Activated CD4-positive, alpha-beta T cell treated with anti-CD3 and anti-CD28 coated beads, Interleukin-2, amount 10 ng/mL, durations not matched to agents 7 days and 5 days (primary cell): ENCODE measurements at regions not wholly inside any gene's neighbourhood (a gene's known extent, or its start where the extent isn't known, plus 50 kb on each side); places are given as distances from the start of the nearest gene placed in this dataset.
A peak's percentile ranks its signal among the peaks of the same experiment; 100 is the strongest.

Experiments used
- CTCF ChIA-PET: fragments of 350-600 bp; sonication (Branson Sonifier 250); formaldehyde crosslinking; loops from one replicate; lab custom pipeline; 2021; ENCODE audit warnings: antibody characterized with exemption; lab: Charles Lee
- POLR2A ChIA-PET: fragments of 350-600 bp; sonication (Branson Sonifier 250); formaldehyde crosslinking; loops from one replicate; lab custom pipeline; 2021; ENCODE audit warnings: antibody characterized with exemption; lab: Charles Lee
- DNase-seq: peaks from one replicate; pipeline ENCODE4 v3.0.0-alpha.2; 2020
- H3K27ac Mint-ChIP-seq: one replicate; pipeline ENCODE4 v1.8.0; 2021; ENCODE audit warnings: mild to moderate bottlenecking, moderate library complexity, mixed read lengths
- H3K27me3 Mint-ChIP-seq: one replicate; pipeline ENCODE4 v1.8.0; 2021; ENCODE audit warnings: mixed read lengths
- H3K36me3 Mint-ChIP-seq: one replicate; pipeline ENCODE4 v1.8.0; 2021; ENCODE audit warnings: low read depth, mixed read lengths
- H3K4me1 Mint-ChIP-seq: one replicate; pipeline ENCODE4 v1.8.0; 2021; ENCODE audit warnings: mixed read lengths
- H3K4me3 Mint-ChIP-seq: one replicate; pipeline ENCODE4 v1.8.0; 2021; ENCODE audit warnings: mild to moderate bottlenecking, moderate library complexity, mixed read lengths
- H3K9me3 Mint-ChIP-seq: one replicate; pipeline ENCODE4 v1.8.0; 2021; ENCODE audit warnings: mixed read lengths

GRCh38 chr10:43793704-43794103 lies 145.0 kb upstream of the ZNF32 start:
- no peak overlapping the region for H3K27ac Mint-ChIP-seq
- H3K9me3 Mint-ChIP-seq, result no peaks in the 10 kb centered on the region
- CTCF ChIA-PET, result interaction anchor here (0.5 kb wide), 1 partner anchor 1479 kb away, joined by 3 read pairs; no protein-coding TSS in a partner anchor
- no peak for DNase-seq
- H3K4me3 Mint-ChIP-seq, result no peak overlapping the region
- H3K36me3 Mint-ChIP-seq, result no peaks in the 10 kb centered on the region
- H3K27me3 Mint-ChIP-seq, result peaks cover 13% of the 10 kb centered on the region
- peaks cover 2% of the 10 kb centered on the region for H3K4me1 Mint-ChIP-seq
- POLR2A ChIA-PET, result no interaction called here

- CTCF ChIA-PET, result no interaction called here
- DNase-seq, result no peak
- H3K27ac Mint-ChIP-seq, result no peak overlapping the region
- H3K4me3 Mint-ChIP-seq, result no peak overlapping the region
- no peaks in the 10 kb centered on the region for H3K9me3 Mint-ChIP-seq
- H3K27me3 Mint-ChIP-seq, result peaks cover 8% of the 10 kb centered on the region
- H3K4me1 Mint-ChIP-seq, result peaks cover 2% of the 10 kb centered on the region
- H3K36me3 Mint-ChIP-seq, result no peaks in the 10 kb centered on the region
- POLR2A ChIA-PET, result no interaction called here
Observed at GRCh38 chr10:43790147-43790546, 141.5 kb upstream of the ZNF32 start.

GRCh38 chr10:43785252-43785651 lies 136.6 kb upstream of the ZNF32 start:
- POLR2A ChIA-PET, result no interaction called here

GRCh38 chr10:43782814-43783213 lies 134.1 kb upstream of the ZNF32 start:
- H3K27ac Mint-ChIP-seq, result no peak overlapping the region
- H3K27me3 Mint-ChIP-seq, result no peaks in the 10 kb centered on the region
- H3K4me1 Mint-ChIP-seq, result peaks cover 24% of the 10 kb centered on the region
- CTCF ChIA-PET, result interaction anchor here (0.7 kb wide), 1 partner anchor 37 kb away, joined by 3 read pairs; no protein-coding TSS in a partner anchor
- POLR2A ChIA-PET, result no interaction called here
- DNase-seq, result no peak
- no peak overlapping the region for H3K4me3 Mint-ChIP-seq
- H3K36me3 Mint-ChIP-seq, result no peaks in the 10 kb centered on the region
- no peaks in the 10 kb centered on the region for H3K9me3 Mint-ChIP-seq

More at GRCh38 chr10:43785252-43785651, 136.6 kb upstream of the ZNF32 start:
- Mint-ChIP-seq H3K36me3 (no peaks in the 10 kb centered on the region), H3K9me3 (no peaks in the 10 kb centered on the region), H3K27ac (no peak overlapping the region), H3K4me3 (no peak overlapping the region), H3K4me1 (peaks cover 19% of the 10 kb centered on the region), H3K27me3 (peaks cover 8% of the 10 kb centered on the region)
- DNase-seq, result no peak
- CTCF ChIA-PET, result no interaction called here

GRCh38 chr10:43781480-43782361 lies 133.0 kb upstream of the ZNF32 start:
- H3K27ac Mint-ChIP-seq, result no peak overlapping the region
- H3K36me3 Mint-ChIP-seq, result no peaks in the 10 kb centered on the region
- no peak overlapping the region for H3K4me3 Mint-ChIP-seq

GRCh38 chr10:43778571-43778970 lies 129.9 kb upstream of the ZNF32 start:
- CTCF ChIA-PET, result no interaction called here
- Mint-ChIP-seq H3K9me3 (no peaks in the 10 kb centered on the region), H3K27ac (peak overlapping the region; percentile 2), H3K4me1 (peaks cover 24% of the 10 kb centered on the region), H3K27me3 (no peaks in the 10 kb centered on the region), H3K4me3 (no peak overlapping the region), H3K36me3 (no peaks in the 10 kb centered on the region)
- POLR2A ChIA-PET, result no interaction called here
- DNase-seq, result no peak

More at GRCh38 chr10:43781480-43782361, 133.0 kb upstream of the ZNF32 start:
- ChIA-PET CTCF (no interaction called here), POLR2A (no interaction called here)
- no peaks in the 10 kb centered on the region for H3K9me3 Mint-ChIP-seq
- peaks cover 24% of the 10 kb centered on the region for H3K4me1 Mint-ChIP-seq
- no peaks in the 10 kb centered on the region for H3K27me3 Mint-ChIP-seq
- peak; percentile 13 for DNase-seq

- H3K27ac Mint-ChIP-seq, result no peak overlapping the region
- CTCF ChIA-PET, result interaction anchor here (1.2 kb wide), 1 partner anchor 9 kb away, joined by 3 read pairs; no protein-coding TSS in a partner anchor
- POLR2A ChIA-PET, result no interaction called here
- H3K4me3 Mint-ChIP-seq, result no peak overlapping the region
- no peaks in the 10 kb centered on the region for H3K36me3 Mint-ChIP-seq
- peaks cover 3% of the 10 kb centered on the region for H3K9me3 Mint-ChIP-seq
- H3K27me3 Mint-ChIP-seq, result peaks cover 6% of the 10 kb centered on the region
- DNase-seq, result no peak
- H3K4me1 Mint-ChIP-seq, result peaks cover 7% of the 10 kb centered on the region
Observed at GRCh38 chr10:43775384-43775783, 126.7 kb upstream of the ZNF32 start.

- no peak for DNase-seq
- no peak overlapping the region for H3K4me3 Mint-ChIP-seq
- ChIA-PET POLR2A (no interaction called here), CTCF (interaction anchor here (1.4 kb wide), 1 partner anchor 12 kb away, joined by 3 read pairs; no protein-coding TSS in a partner anchor)
- H3K36me3 Mint-ChIP-seq, result no peaks in the 10 kb centered on the region
- H3K27me3 Mint-ChIP-seq, result peaks cover 8% of the 10 kb centered on the region
- H3K4me1 Mint-ChIP-seq, result peaks cover 7% of the 10 kb centered on the region
- H3K27ac Mint-ChIP-seq, result no peak overlapping the region
- peaks cover 3% of the 10 kb centered on the region for H3K9me3 Mint-ChIP-seq
Observed at GRCh38 chr10:43774234-43774769, 125.6 kb upstream of the ZNF32 start.

- Mint-ChIP-seq H3K27ac (no peak overlapping the region), H3K36me3 (no peaks in the 10 kb centered on the region), H3K9me3 (peaks cover 3% of the 10 kb centered on the region), H3K27me3 (peaks cover 8% of the 10 kb centered on the region), H3K4me1 (peaks cover 4% of the 10 kb centered on the region), H3K4me3 (no peak overlapping the region)
- ChIA-PET CTCF (interaction anchor here (1.4 kb wide), 1 partner anchor 11 kb away, joined by 3 read pairs; no protein-coding TSS in a partner anchor), POLR2A (no interaction called here)
- no peak for DNase-seq
Observed at GRCh38 chr10:43773736-43774135, 125.1 kb upstream of the ZNF32 start.

- Mint-ChIP-seq H3K9me3 (peaks cover 3% of the 10 kb centered on the region), H3K27ac (no peak overlapping the region), H3K27me3 (peaks cover 8% of the 10 kb centered on the region), H3K4me1 (no peaks in the 10 kb centered on the region), H3K36me3 (no peaks in the 10 kb centered on the region), H3K4me3 (no peak overlapping the region)
- POLR2A ChIA-PET, result no interaction called here
- DNase-seq, result no peak
- CTCF ChIA-PET, result no interaction called here
Observed at GRCh38 chr10:43772171-43772570, 123.5 kb upstream of the ZNF32 start.

- Mint-ChIP-seq H3K27me3 (peaks cover 11% of the 10 kb centered on the region), H3K27ac (no peak overlapping the region), H3K4me3 (no peak overlapping the region), H3K4me1 (no peaks in the 10 kb centered on the region), H3K36me3 (no peaks in the 10 kb centered on the region), H3K9me3 (peaks cover 5% of the 10 kb centered on the region)
- ChIA-PET CTCF (no interaction called here), POLR2A (no interaction called here)
- no peak for DNase-seq
Observed at GRCh38 chr10:43771675-43772074, 123.0 kb upstream of the ZNF32 start.

GRCh38 chr10:43765516-43765915 lies 116.8 kb upstream of the ZNF32 start:
- CTCF ChIA-PET, result interaction anchor here (0.7 kb wide), 1 partner anchor 11 kb away, joined by 3 read pairs; no protein-coding TSS in a partner anchor
- no peak for DNase-seq
- Mint-ChIP-seq H3K4me3 (no peak overlapping the region), H3K36me3 (no peaks in the 10 kb centered on the region), H3K9me3 (peaks cover 5% of the 10 kb centered on the region), H3K27ac (no peak overlapping the region), H3K27me3 (peaks cover 12% of the 10 kb centered on the region), H3K4me1 (no peaks in the 10 kb centered on the region)
- POLR2A ChIA-PET, result no interaction called here

- H3K4me1 Mint-ChIP-seq, result no peaks in the 10 kb centered on the region
- peaks cover 10% of the 10 kb centered on the region for H3K27me3 Mint-ChIP-seq
Observed at GRCh38 chr10:43763846-43764245, 115.2 kb upstream of the ZNF32 start.

More at GRCh38 chr10:43763846-43764245, 115.2 kb upstream of the ZNF32 start:
- CTCF ChIA-PET, result no interaction called here
- H3K27ac Mint-ChIP-seq, result no peak overlapping the region
- no peak overlapping the region for H3K4me3 Mint-ChIP-seq
- no peak for DNase-seq
- POLR2A ChIA-PET, result no interaction called here
- peaks cover 5% of the 10 kb centered on the region for H3K9me3 Mint-ChIP-seq
- no peaks in the 10 kb centered on the region for H3K36me3 Mint-ChIP-seq
